Renal cortex interstitium (tissue), 11 donors: ENCODE measurements at regions not wholly inside any gene's neighbourhood (a gene's known extent, or its start where the extent isn't known, plus 50 kb on each side); places are given as distances from the start of the nearest gene placed in this dataset.
A peak's percentile ranks its signal among the peaks of the same experiment; 100 is the strongest.

ENCODE experiments used
- DNase-seq, 11 donors: peaks; one replicate each; pipeline ENCODE4 v3.0.0-alpha.2; 2013; ENCODE audit warnings: low read depth in 9 of 11, low spot score in 4 of 11; ENCODE audit errors: extremely low read depth in 1 of 11

- no peak for DNase-seq
Measured at GRCh38 chr2:47269316-47270232, 93.3 kb upstream of the CALM2 start.

GRCh38 chr2:47267711-47268086 lies 91.4 kb upstream of the CALM2 start:
- no peak for DNase-seq

- DNase-seq = no peak
Measured at GRCh38 chr2:47266939-47267710, 90.8 kb upstream of the CALM2 start.

DNA sequence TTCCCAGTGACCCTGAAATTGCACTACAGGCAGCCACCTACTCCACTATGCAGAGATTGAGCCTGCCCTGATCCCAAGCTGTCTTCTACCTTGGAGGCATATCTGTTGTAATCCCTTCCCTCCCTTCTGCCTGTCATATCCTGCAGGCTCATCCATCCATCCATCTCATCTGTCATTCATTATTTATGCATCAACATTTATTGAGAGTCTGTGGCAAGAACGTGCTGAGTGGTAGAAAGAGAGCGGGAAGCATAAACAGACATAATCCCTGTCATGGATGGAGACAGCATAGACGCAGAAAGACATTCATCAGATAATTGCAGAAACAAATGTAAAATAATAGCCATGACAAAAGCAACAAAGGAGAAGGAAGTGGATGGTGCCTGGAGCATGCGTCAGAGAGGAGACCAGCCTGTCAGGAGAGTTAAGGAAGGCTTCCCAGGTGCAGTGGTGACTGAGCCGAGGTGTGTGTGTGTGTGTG lies 89.5 kb upstream of the CALM2 start:
- DNase-seq = no peak

- DNase-seq = no peak
Measured at GRCh38 chr2:47265158-47265557, 88.8 kb upstream of the CALM2 start.

GRCh38 chr2:47264686-47265085 lies 88.4 kb upstream of the CALM2 start:
- DNase-seq = no peak

GRCh38 chr2:47264143-47264542 lies 87.8 kb upstream of the CALM2 start:
- no peak for DNase-seq

- DNase-seq = no peak
Measured at GRCh38 chr2:47262657-47263056, 86.3 kb upstream of the CALM2 start.

GRCh38 chr2:47260971-47261370 lies 84.7 kb upstream of the CALM2 start:
- no peak for DNase-seq

DNA sequence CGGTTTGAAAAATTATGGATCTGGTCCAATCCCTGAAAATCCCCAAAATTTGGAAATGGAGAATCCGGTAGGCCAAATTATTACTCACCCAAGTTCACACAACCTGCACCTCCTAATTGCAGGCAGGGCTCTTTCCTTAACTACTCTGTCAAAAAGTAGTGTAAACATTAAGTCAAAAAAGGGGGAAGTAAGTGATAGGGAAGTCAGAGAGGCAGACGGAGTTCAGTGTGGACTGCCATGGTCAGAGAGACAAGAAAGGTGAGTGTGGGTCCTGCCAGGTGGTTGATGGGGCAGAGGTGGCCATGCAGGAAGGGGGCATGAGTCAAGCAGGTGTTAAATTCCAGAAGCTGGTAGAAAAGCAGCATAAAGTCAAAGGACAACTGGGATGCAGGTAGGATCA lies 83.5 kb upstream of the CALM2 start:
- no peak for DNase-seq

- DNase-seq = peak in 1 of 11 donors; percentile 31
Measured at GRCh38 chr2:47257946-47258348, 81.6 kb upstream of the CALM2 start.

GRCh38 chr2:47256416-47257087 lies 80.2 kb upstream of the CALM2 start:
- no peak for DNase-seq

DNA sequence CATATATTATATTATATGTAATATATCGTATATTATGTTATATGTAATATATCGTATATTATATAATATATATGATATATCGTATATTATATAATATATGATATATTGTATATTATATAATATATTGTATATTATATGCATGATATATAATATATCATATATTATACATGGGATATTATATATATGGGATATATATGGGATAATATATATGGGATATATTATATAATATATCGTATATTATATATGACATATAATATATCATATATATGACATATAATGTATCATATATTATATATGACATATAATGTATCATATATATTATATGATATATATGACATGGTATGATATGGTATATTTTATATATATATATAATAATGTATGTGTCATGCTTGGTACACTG lies 79.5 kb upstream of the CALM2 start:
- DNase-seq = no peak

GRCh38 chr2:47254464-47254863 lies 78.2 kb upstream of the CALM2 start:
- DNase-seq = no peak

- DNase-seq = no peak
Measured at GRCh38 chr2:47253447-47253846, 77.1 kb upstream of the CALM2 start.

- no peak for DNase-seq
Measured at GRCh38 chr2:47251404-47251675, 75.0 kb upstream of the CALM2 start.

DNA sequence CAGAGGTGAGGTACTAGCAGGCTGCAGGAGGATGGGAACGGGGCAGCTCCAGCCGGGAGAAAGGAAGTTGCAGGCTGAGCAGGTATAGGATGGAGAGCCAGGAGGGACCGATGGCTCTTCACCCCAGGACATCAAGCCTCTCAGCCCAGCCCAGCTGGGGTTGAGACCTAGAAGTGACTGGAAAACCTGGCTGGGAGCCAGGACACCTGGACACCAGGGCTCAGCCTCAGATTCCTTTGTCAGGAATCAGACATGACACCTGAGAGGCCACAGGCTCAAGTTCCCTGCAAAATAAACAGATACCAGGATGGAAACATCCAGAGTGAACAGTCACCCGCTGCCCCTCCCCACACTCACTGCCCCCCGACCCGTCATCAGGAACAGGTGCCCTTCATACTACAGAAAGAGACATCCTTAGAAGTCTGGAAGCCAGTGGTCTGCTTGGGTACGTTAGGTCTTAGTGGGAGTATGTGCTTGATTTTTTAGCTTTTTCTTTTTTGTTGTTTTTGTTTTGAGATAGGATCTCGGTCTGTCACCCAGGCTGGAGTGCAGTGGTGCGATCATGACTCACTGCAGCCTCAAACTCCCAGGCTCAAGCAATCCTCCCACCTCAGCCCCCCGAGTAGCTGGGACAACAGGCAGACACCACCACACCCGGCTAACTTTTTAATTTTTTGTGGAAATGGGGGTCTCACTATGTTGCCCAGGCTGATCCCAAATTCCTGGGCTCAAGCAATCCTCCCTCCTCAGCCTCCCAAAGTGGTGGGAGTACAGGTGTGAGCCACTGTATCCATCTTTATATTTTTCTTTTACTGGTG lies 74.5 kb upstream of the CALM2 start:
- DNase-seq = peak in 1 of 11 donors; percentile 65

GRCh38 chr2:47249931-47250330 lies 73.6 kb upstream of the CALM2 start:
- no peak for DNase-seq
